B cell (primary cell): ENCODE measurements at regions not wholly inside any gene's neighbourhood (a gene's known extent, or its start where the extent isn't known, plus 50 kb on each side); places are given as distances from the start of the nearest gene placed in this dataset.

Source experiments
- ATAC-seq: fragments of 200-7000 bp; cut with Tn5 transposase; one replicate; pipeline ENCODE4 v1.10.0; 2021; ENCODE audit warnings: low read depth, mild to moderate bottlenecking, moderate number of reproducible peaks, moderate library complexity
- CTCF ChIA-PET: fragments of 350-600 bp; sonication (Branson Sonifier 250); formaldehyde crosslinking; loops from one replicate; lab custom pipeline; 2021; ENCODE audit warnings: antibody characterized with exemption, inconsistent platforms; lab: Charles Lee
- POLR2A ChIA-PET: fragments of 350-600 bp; sonication (Branson Sonifier 250); formaldehyde crosslinking; loops from one replicate; lab custom pipeline; 2021; ENCODE audit warnings: antibody characterized with exemption; lab: Charles Lee
- DNase-seq: peaks from one replicate; pipeline ENCODE4 v3.0.0; 2013
- H2AFZ ChIP-seq: 2 replicates; pipeline ENCODE4 v1.6.1; 2012; ENCODE audit warnings: mild to moderate bottlenecking, low read depth, low read length; ENCODE audit not compliant: insufficient read depth, poor library complexity, severe bottlenecking
- H3K27ac ChIP-seq, 2 donors: 1 replicate in 1 of 2; 2 replicates in 1 of 2; pipeline ENCODE4 v1.5.1; 2012 to 2013; ENCODE audit warnings: low read length in 2 of 2, mild to moderate bottlenecking in 2 of 2, moderate library complexity in 1 of 2
- H3K27me3 ChIP-seq, 4 experiments: fragments of 200-600 bp in 1 of 4; sonication (generic) in 1 of 4; replicated peaks in 1 of 4; 1 replicate in 2 of 4; 2 replicates in 2 of 4; pipeline versions ENCODE4 v1.6.1 to v1.7.0; 2013 to 2016; ENCODE audit warnings: low read length in 3 of 4, mild to moderate bottlenecking in 2 of 4, mixed read lengths in 1 of 4, moderate library complexity in 1 of 4; ENCODE audit not compliant: insufficient read depth in 4 of 4, control insufficient read depth in 3 of 4; ENCODE audit errors: control extremely low read depth in 1 of 4
- H3K36me3 ChIP-seq, 2 experiments: replicated peaks in 1 of 2; 1 replicate in 1 of 2; 2 replicates in 1 of 2; pipeline versions ENCODE4 v1.6.1 to v1.7.1; 2013; ENCODE audit warnings: low read length in 1 of 2; ENCODE audit not compliant: insufficient read depth in 2 of 2, control insufficient read depth in 1 of 2; ENCODE audit errors: control extremely low read depth in 1 of 2, extremely low read depth in 1 of 2
- H3K4me1 ChIP-seq, 2 donors: fragments of 200-600 bp in 1 of 2; sonication (generic) in 1 of 2; 1 replicate in 1 of 2; 2 replicates in 1 of 2; pipeline versions ENCODE4 v1.5.1 to v1.6.1; 2013 to 2017; ENCODE audit warnings: low read length in 2 of 2; ENCODE audit not compliant: control insufficient read depth in 2 of 2, insufficient read depth in 2 of 2
- H3K4me2 ChIP-seq: replicated peaks from 2 replicates; pipeline ENCODE3; 2012; ENCODE audit warnings: mild to moderate bottlenecking, low read depth, low read length; ENCODE audit not compliant: poor library complexity, severe bottlenecking
- H3K4me3 ChIP-seq, 5 experiments: fragments of 200-600 bp in 1 of 5; sonication (generic) in 1 of 5; 1 replicate in 3 of 5; 2 replicates in 2 of 5; pipeline versions ENCODE4 v1.5.1 to v1.7.0; 2011 to 2016; ENCODE audit warnings: low read length in 4 of 5, mild to moderate bottlenecking in 4 of 5, low read depth in 2 of 5, control low read depth in 1 of 5, moderate library complexity in 1 of 5; ENCODE audit not compliant: insufficient read depth in 1 of 5; ENCODE audit errors: control extremely low read depth in 1 of 5, extremely low read depth in 1 of 5
- H3K79me2 ChIP-seq: fragments of 200-600 bp; sonication (generic); one replicate; pipeline ENCODE4 v1.6.0; 2016; ENCODE audit warnings: low read length; ENCODE audit not compliant: control insufficient read depth, insufficient read depth
- H3K9ac ChIP-seq: fragments of 200-600 bp; sonication (generic); 2 replicates; pipeline ENCODE4 v1.6.1; 2017; ENCODE audit warnings: mild to moderate bottlenecking, low read length, moderate library complexity
- H3K9me3 ChIP-seq, 3 donors: one replicate each; pipeline versions ENCODE4 v1.6.1 to v1.7.1; 2013; ENCODE audit warnings: low read length in 2 of 3; ENCODE audit not compliant: control insufficient read depth in 2 of 3, insufficient read depth in 1 of 3; ENCODE audit errors: control extremely low read depth in 1 of 3
- H4K20me1 ChIP-seq: 2 replicates; pipeline ENCODE4 v1.6.0; 2012; ENCODE audit warnings: mild to moderate bottlenecking, low read length; ENCODE audit not compliant: insufficient read depth, control insufficient read depth, poor library complexity, severe bottlenecking
- H3K27ac Mint-ChIP-seq: one replicate; pipeline ENCODE4 v1.8.0; 2021; ENCODE audit warnings: mixed read lengths
- H3K27me3 Mint-ChIP-seq: one replicate; pipeline ENCODE4 v1.8.0; 2021; ENCODE audit warnings: mixed read lengths
- H3K4me1 Mint-ChIP-seq: one replicate; pipeline ENCODE4 v1.8.0; 2021; ENCODE audit warnings: mixed read lengths
- H3K4me3 Mint-ChIP-seq: one replicate; pipeline ENCODE4 v1.8.0; 2021; ENCODE audit warnings: mixed read lengths
- H3K9me3 Mint-ChIP-seq: one replicate; pipeline ENCODE4 v1.8.0; 2022; ENCODE audit warnings: mixed read lengths; ENCODE audit not compliant: insufficient read depth
- EZH2 ChIP-seq: IDR thresholded peaks from 2 replicates; pipeline ENCODE4 v1.6.1; 2012; ENCODE audit warnings: borderline replicate concordance, low read depth, mild to moderate bottlenecking, moderate library complexity, low read length; ENCODE audit not compliant: insufficient read depth, poor library complexity, severe bottlenecking
- WGBS: methylation state at CpG from one replicate; pipeline ENCODE4 v1.1.5; 2013; ENCODE audit warnings: missing lambda C conversion rate; ENCODE audit not compliant: insufficient coverage; 5-methylcytosine and 5-hydroxymethylcytosine counted together
- intact Hi-C: fragments of 100-400 bp; cut with micrococcal nuclease; formaldehyde crosslinking; loops from one replicate; pipeline ENCODE4 v1.10.0; 2022
- TF ChIP-seq, protein P1 (sequence below): fragments of 200-600 bp; IDR thresholded peaks from one replicate; pipeline ENCODE4 v1.8.0; 2022; ENCODE audit warnings: antibody characterized with exemption, mild to moderate bottlenecking

- no peak overlapping the region for H3K4me2 ChIP-seq
- DNase-seq, result no peak
- peaks cover 0 to 28% (median 14%) of the 10 kb centered on the region in 3 donors for H3K9me3 ChIP-seq
- ChIA-PET POLR2A (no interaction called here), CTCF (no interaction called here)
- Mint-ChIP-seq H3K27me3 (peaks cover 10% of the 10 kb centered on the region), H3K4me1 (no peaks in the 10 kb centered on the region), H3K4me3 (no peak overlapping the region), H3K9me3 (peaks cover 11% of the 10 kb centered on the region), H3K27ac (no peak overlapping the region)
- TF ChIP-seq, protein P1, sequence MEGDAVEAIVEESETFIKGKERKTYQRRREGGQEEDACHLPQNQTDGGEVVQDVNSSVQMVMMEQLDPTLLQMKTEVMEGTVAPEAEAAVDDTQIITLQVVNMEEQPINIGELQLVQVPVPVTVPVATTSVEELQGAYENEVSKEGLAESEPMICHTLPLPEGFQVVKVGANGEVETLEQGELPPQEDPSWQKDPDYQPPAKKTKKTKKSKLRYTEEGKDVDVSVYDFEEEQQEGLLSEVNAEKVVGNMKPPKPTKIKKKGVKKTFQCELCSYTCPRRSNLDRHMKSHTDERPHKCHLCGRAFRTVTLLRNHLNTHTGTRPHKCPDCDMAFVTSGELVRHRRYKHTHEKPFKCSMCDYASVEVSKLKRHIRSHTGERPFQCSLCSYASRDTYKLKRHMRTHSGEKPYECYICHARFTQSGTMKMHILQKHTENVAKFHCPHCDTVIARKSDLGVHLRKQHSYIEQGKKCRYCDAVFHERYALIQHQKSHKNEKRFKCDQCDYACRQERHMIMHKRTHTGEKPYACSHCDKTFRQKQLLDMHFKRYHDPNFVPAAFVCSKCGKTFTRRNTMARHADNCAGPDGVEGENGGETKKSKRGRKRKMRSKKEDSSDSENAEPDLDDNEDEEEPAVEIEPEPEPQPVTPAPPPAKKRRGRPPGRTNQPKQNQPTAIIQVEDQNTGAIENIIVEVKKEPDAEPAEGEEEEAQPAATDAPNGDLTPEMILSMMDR, result no peak
- no peaks in the 10 kb centered on the region for H4K20me1 ChIP-seq
- intact Hi-C loops, result no loop called here
- H2AFZ ChIP-seq, result no peak overlapping the region
- H3K27ac ChIP-seq, result no peak overlapping the region
- H3K27me3 ChIP-seq, result peaks cover 0 to 3% (median 0%) of the 10 kb centered on the region in 4 experiments
- H3K4me1 ChIP-seq, result no peaks in the 10 kb centered on the region
- WGBS, result 81% methylated on average over 9 of the region's 9 CpGs
- no peak overlapping the region for H3K9ac ChIP-seq
- no peaks in the 10 kb centered on the region for H3K79me2 ChIP-seq
- no peak for ATAC-seq
- H3K36me3 ChIP-seq, result no peaks in the 10 kb centered on the region
- H3K4me3 ChIP-seq, result no peak overlapping the region
Measured at GRCh38 chr1:29859126-29859525, 622.8 kb downstream of the PTPRU start.

DNA sequence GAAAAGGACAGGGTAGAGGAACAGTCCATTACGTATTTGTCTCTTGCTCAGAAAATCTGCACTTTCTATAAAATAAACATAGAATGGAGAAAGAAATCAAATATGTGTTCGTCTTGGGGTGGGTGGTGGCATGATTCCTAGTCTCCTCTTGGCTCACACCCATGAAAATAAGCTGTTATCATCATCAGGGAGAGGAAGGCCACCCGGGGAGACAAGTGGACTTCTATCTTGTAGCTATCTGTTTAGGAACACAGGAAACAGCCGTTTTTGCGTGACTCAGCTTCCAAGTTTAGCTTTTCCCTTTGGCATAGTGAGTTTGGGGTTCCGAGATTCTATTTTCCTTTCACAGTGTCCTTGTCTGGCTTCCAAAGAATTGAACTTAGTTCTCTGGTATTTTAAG is 622.3 kb downstream of the PTPRU start:
- Histone ChIP-seq H3K79me2 (no peaks in the 10 kb centered on the region), H3K9me3 (peaks cover 0 to 28% (median 14%) of the 10 kb centered on the region in 3 donors), H2AFZ (no peak overlapping the region), H3K9ac (no peak overlapping the region), H3K4me3 (no peak overlapping the region), H4K20me1 (no peaks in the 10 kb centered on the region), H3K27ac (no peak overlapping the region), H3K36me3 (no peaks in the 10 kb centered on the region), H3K4me2 (no peak overlapping the region), H3K27me3 (peaks cover 0 to 3% (median 0%) of the 10 kb centered on the region in 4 experiments), H3K4me1 (no peaks in the 10 kb centered on the region)
- ChIA-PET POLR2A (no interaction called here), CTCF (no interaction called here)
- ATAC-seq, result no peak
- intact Hi-C loops, result no loop called here
- Mint-ChIP-seq H3K4me1 (no peaks in the 10 kb centered on the region), H3K9me3 (peaks cover 11% of the 10 kb centered on the region), H3K27ac (no peak overlapping the region), H3K4me3 (no peak overlapping the region), H3K27me3 (peaks cover 11% of the 10 kb centered on the region)
- DNase-seq, result no peak
- no CpG with 5 or more reads among the region's 6 CpGs for WGBS
- TF ChIP-seq EZH2, result no peak
- TF ChIP-seq, protein P1, result no peak
